GM23338 (cell line): ENCODE measurements at regions not wholly inside any gene's neighbourhood (a gene's known extent, or its start where the extent isn't known, plus 50 kb on each side); places are given as distances from the start of the nearest gene placed in this dataset.

Experiments used
- ATAC-seq: fragments of 200-7000 bp; cut with Tn5 transposase; 3 replicates; pipeline ENCODE4 v1.9.1; 2020
- DNase-seq: peaks from one replicate; pipeline ENCODE4 v3.0.0-alpha.2; 2015; ENCODE audit warnings: low spot score
- H2AFZ ChIP-seq: fragments of 200-600 bp; sonication (generic); 2 replicates; pipeline ENCODE4 v1.8.0; 2016; ENCODE audit warnings: antibody characterized with exemption, mild to moderate bottlenecking, moderate library complexity
- H3F3A ChIP-seq: fragments of 200-600 bp; sonication (generic); replicated peaks from 2 replicates; pipeline ENCODE4 v1.8.0; 2017; ENCODE audit warnings: antibody characterized with exemption, mixed run types, low read depth
- H3K27ac ChIP-seq: fragments of 200-600 bp; sonication (generic); 2 replicates; pipeline ENCODE4 v1.6.1; 2016; ENCODE audit warnings: low read depth
- H3K27me3 ChIP-seq: fragments of 200-600 bp; sonication (generic); 2 replicates; pipeline ENCODE4 v1.8.0; 2016; ENCODE audit warnings: mild to moderate bottlenecking, mixed run types, moderate library complexity; ENCODE audit not compliant: insufficient read depth
- H3K36me3 ChIP-seq: fragments of 200-600 bp; sonication (generic); 2 replicates; pipeline ENCODE4 v1.8.0; 2016; ENCODE audit warnings: mild to moderate bottlenecking; ENCODE audit not compliant: insufficient read depth
- H3K4me1 ChIP-seq: fragments of 200-600 bp; sonication (generic); 2 replicates; pipeline ENCODE4 v1.8.0; 2016; ENCODE audit warnings: mild to moderate bottlenecking, moderate library complexity; ENCODE audit not compliant: insufficient read depth
- H3K4me2 ChIP-seq: fragments of 200-600 bp; sonication (generic); 2 replicates; pipeline ENCODE4 v1.7.1; 2017; ENCODE audit warnings: mixed run types
- H3K4me3 ChIP-seq: fragments of 200-600 bp; sonication (generic); 2 replicates; pipeline ENCODE4 v1.6.1; 2016; ENCODE audit warnings: mixed run types
- H3K79me2 ChIP-seq: fragments of 200-600 bp; sonication (generic); replicated peaks from 2 replicates; pipeline ENCODE4 v1.8.0; 2017; ENCODE audit warnings: mild to moderate bottlenecking; ENCODE audit not compliant: insufficient read depth
- H3K9me2 ChIP-seq: fragments of 200-600 bp; sonication (generic); 2 replicates; pipeline ENCODE4 v1.8.0; 2017; ENCODE audit not compliant: insufficient read depth
- H4K20me1 ChIP-seq: fragments of 200-600 bp; sonication (generic); replicated peaks from 2 replicates; pipeline ENCODE4 v1.8.0; 2017; ENCODE audit warnings: mild to moderate bottlenecking; ENCODE audit not compliant: insufficient read depth
- H3K27ac Mint-ChIP-seq: 2 replicates; pipeline ENCODE4 v1.8.0; 2020; ENCODE audit warnings: inconsistent platforms, mild to moderate bottlenecking, moderate library complexity, mixed read lengths
- H3K27me3 Mint-ChIP-seq: 3 replicates; pipeline ENCODE4 v1.8.0; 2022; ENCODE audit warnings: low read depth, mild to moderate bottlenecking, moderate library complexity, mixed read lengths, inconsistent platforms; ENCODE audit not compliant: insufficient read depth, poor library complexity
- H3K36me3 Mint-ChIP-seq: 3 replicates; pipeline ENCODE4 v1.8.0; 2021; ENCODE audit warnings: low read depth, mild to moderate bottlenecking, inconsistent platforms, moderate library complexity, mixed read lengths
- H3K4me1 Mint-ChIP-seq: 3 replicates; pipeline ENCODE4 v1.8.0; 2020; ENCODE audit warnings: mild to moderate bottlenecking, inconsistent platforms, mixed read lengths
- H3K4me3 Mint-ChIP-seq: 3 replicates; pipeline ENCODE4 v1.8.0; 2021; ENCODE audit warnings: moderate library complexity, mild to moderate bottlenecking, inconsistent platforms, mixed read lengths
- H3K9me3 Mint-ChIP-seq: 3 replicates; pipeline ENCODE4 v1.8.0; 2020; ENCODE audit warnings: moderate library complexity, mild to moderate bottlenecking, inconsistent platforms, mixed read lengths
- EZH2 ChIP-seq: fragments of 200-600 bp; sonication (generic); IDR thresholded peaks from one replicate; pipeline ENCODE4 v1.8.0; 2017; ENCODE audit warnings: antibody characterized with exemption, mild to moderate bottlenecking, low read depth; ENCODE audit not compliant: unreplicated experiment
- EZH2phosphoT487 ChIP-seq: fragments of 200-600 bp; sonication (generic); IDR thresholded peaks from one replicate; pipeline ENCODE4 v1.8.1; 2018; ENCODE audit warnings: antibody characterized with exemption; ENCODE audit not compliant: unreplicated experiment
- REST ChIP-seq: IDR thresholded peaks from one replicate; pipeline ENCODE4 v1.6.1; 2018; ENCODE audit warnings: antibody characterized with exemption; ENCODE audit not compliant: unreplicated experiment
- STAT1 ChIP-seq: IDR thresholded peaks from one replicate; pipeline ENCODE4 v1.6.1; 2016; ENCODE audit warnings: antibody characterized with exemption; ENCODE audit not compliant: unreplicated experiment
- ZNF331 ChIP-seq: fragments of 250-450 bp; sonication (Bioruptor Pico); IDR thresholded peaks from 2 replicates; pipeline ENCODE4 v1.5.0; 2020; ENCODE audit warnings: low read depth, mild to moderate bottlenecking, moderate library complexity
- ZNF462 ChIP-seq: fragments of 250-450 bp; sonication (Bioruptor Pico); IDR thresholded peaks from 2 replicates; pipeline ENCODE4 v1.5.0; 2020; ENCODE audit warnings: mild to moderate bottlenecking, moderate library complexity

- H3K27ac Mint-ChIP-seq, result no peak overlapping the region
- no peak for DNase-seq
- peaks cover 5% of the 10 kb centered on the region for H3K27me3 Mint-ChIP-seq
- no peak for ATAC-seq
- no peaks in the 10 kb centered on the region for H3K9me3 Mint-ChIP-seq
- H3K4me1 Mint-ChIP-seq, result peaks cover 8% of the 10 kb centered on the region; the same call in 2 of the 3 replicates
- Histone ChIP-seq H3K9me2 (peaks cover 1% of the 10 kb centered on the region; the same call in 1 of the 2 replicates), H3K36me3 (no peaks in the 10 kb centered on the region), H4K20me1 (no peaks in the 10 kb centered on the region; the same call in 1 of the 2 replicates), H3K79me2 (no peaks in the 10 kb centered on the region), H3K4me3 (no peak overlapping the region), H2AFZ (0 out of 2 replicates have a peak overlapping the region, but pooled peaks have one; percentile 18), H3K27me3 (no peaks in the 10 kb centered on the region), H3K4me1 (peaks cover 8% of the 10 kb centered on the region), H3F3A (no peaks in the 10 kb centered on the region), H3K4me2 (no peak overlapping the region), H3K27ac (no peak overlapping the region)
- H3K36me3 Mint-ChIP-seq, result no peaks in the 10 kb centered on the region
- TF ChIP-seq EZH2phosphoT487 (no peak), REST (no peak), STAT1 (no peak), ZNF462 (CRISPR knock-in tag) (no peak), ZNF331 (CRISPR knock-in tag) (no peak), EZH2 (no peak)
- no peak overlapping the region for H3K4me3 Mint-ChIP-seq
These were observed 101.3 kb downstream of the AQP4 start for GRCh38 chr18:26764177-26764576.
